Spleen (tissue), 11 donors: ENCODE measurements at regions not wholly inside any gene's neighbourhood (a gene's known extent, or its start where the extent isn't known, plus 50 kb on each side); places are given as distances from the start of the nearest gene placed in this dataset.

ENCODE experiments used
- DNase-seq: peaks from one replicate; pipeline ENCODE4 v3.0.0-alpha.2; 2020
- H3K27ac ChIP-seq, 8 donors: fragments of 200-600 bp; sonication (generic) in 7 of 8; 1 replicate in 4 of 8; 2 replicates in 4 of 8; pipeline versions ENCODE4 v1.5.0 to v1.8.0; 2016 to 2021; ENCODE audit warnings: inconsistent platforms in 4 of 8, mild to moderate bottlenecking in 4 of 8, moderate library complexity in 1 of 8
- H3K27me3 ChIP-seq, 7 donors: fragments of 200-600 bp; sonication (generic) in 6 of 7; replicated peaks in 1 of 7; 1 replicate in 4 of 7; 2 replicates in 3 of 7; pipeline versions ENCODE4 v1.5.0 to v1.8.0; 2016 to 2021; ENCODE audit warnings: inconsistent platforms in 3 of 7, mild to moderate bottlenecking in 1 of 7
- H3K36me3 ChIP-seq, 6 donors: fragments of 200-600 bp; sonication (generic) in 5 of 6; 1 replicate in 4 of 6; 2 replicates in 2 of 6; pipeline versions ENCODE4 v1.5.0 to v1.8.0; 2016 to 2021; ENCODE audit warnings: inconsistent platforms in 2 of 6
- H3K4me1 ChIP-seq, 6 donors: fragments of 200-600 bp; sonication (generic) in 5 of 6; 1 replicate in 3 of 6; 2 replicates in 3 of 6; pipeline versions ENCODE4 v1.5.0 to v1.8.0; 2016 to 2021; ENCODE audit warnings: inconsistent platforms in 3 of 6
- H3K4me3 ChIP-seq, 8 donors: fragments of 200-600 bp; sonication (generic) in 7 of 8; 1 replicate in 4 of 8; 2 replicates in 4 of 8; pipeline versions ENCODE4 v1.5.0 to v1.8.0; 2016 to 2021; ENCODE audit warnings: inconsistent platforms in 4 of 8, mild to moderate bottlenecking in 4 of 8, moderate library complexity in 2 of 8
- H3K9me3 ChIP-seq, 8 donors: fragments of 200-600 bp; sonication (generic) in 7 of 8; 1 replicate in 4 of 8; 2 replicates in 4 of 8; pipeline versions ENCODE4 v1.5.0 to v1.8.0; 2016 to 2021; ENCODE audit warnings: inconsistent platforms in 4 of 8
- CTCF ChIP-seq, 11 experiments: fragments of 200-600 bp in 7 of 11; fragments of 450-650 bp in 4 of 11; sonication (generic) in 4 of 11; IDR thresholded peaks in 8 of 11; conservative IDR thresholded peaks in 3 of 11; 1 replicate in 7 of 11; 2 replicates in 4 of 11; pipeline versions ENCODE4 v1.4.0 to v1.8.0; 2016 to 2021; ENCODE audit warnings: antibody characterized with exemption in 11 of 11, inconsistent platforms in 4 of 11, mild to moderate bottlenecking in 1 of 11
- POLR2A ChIP-seq, 3 donors: fragments of 450-650 bp; IDR thresholded peaks; one replicate each; pipeline ENCODE4 v1.5.1; 2017; ENCODE audit warnings: antibody characterized with exemption in 3 of 3, mild to moderate bottlenecking in 1 of 3
- POLR2AphosphoS5 ChIP-seq, 3 donors: sonication (generic); formaldehyde crosslinking; IDR thresholded peaks; one replicate each; pipeline ENCODE4 v1.5.1; 2017; ENCODE audit warnings: antibody characterized with exemption in 3 of 3
- WGBS, 5 donors: extraction: QIAGEN DNeasy Blood & Tissue Kit in 3 of 5; methylation state at CpG; one replicate each; pipeline versions ENCODE4 v1.1.5 to v1.1.7; 2013 to 2018; 5-methylcytosine and 5-hydroxymethylcytosine counted together
- intact Hi-C: fragments of 100-400 bp; cut with DNase I; formaldehyde crosslinking; loops from one replicate; pipeline ENCODE4 v1.15.0; 2023; ENCODE audit warnings: low total_unique reads
- donor health status: healthy with polysubstance abuse.
- donor health status: DM: no; HTN: no; CAD: no; lungs with moderate emphysema.
- donor health status: DM: no; HTN: no; CAD: no.
- donor health status: Bipolar disorder and iron deficiency.
- donor health status: healthy.
- donor health status: DM: no; HTN: no; CAD: no.
- donor health status: DM: yes; HTN: yes; CAD: no.

DNA sequence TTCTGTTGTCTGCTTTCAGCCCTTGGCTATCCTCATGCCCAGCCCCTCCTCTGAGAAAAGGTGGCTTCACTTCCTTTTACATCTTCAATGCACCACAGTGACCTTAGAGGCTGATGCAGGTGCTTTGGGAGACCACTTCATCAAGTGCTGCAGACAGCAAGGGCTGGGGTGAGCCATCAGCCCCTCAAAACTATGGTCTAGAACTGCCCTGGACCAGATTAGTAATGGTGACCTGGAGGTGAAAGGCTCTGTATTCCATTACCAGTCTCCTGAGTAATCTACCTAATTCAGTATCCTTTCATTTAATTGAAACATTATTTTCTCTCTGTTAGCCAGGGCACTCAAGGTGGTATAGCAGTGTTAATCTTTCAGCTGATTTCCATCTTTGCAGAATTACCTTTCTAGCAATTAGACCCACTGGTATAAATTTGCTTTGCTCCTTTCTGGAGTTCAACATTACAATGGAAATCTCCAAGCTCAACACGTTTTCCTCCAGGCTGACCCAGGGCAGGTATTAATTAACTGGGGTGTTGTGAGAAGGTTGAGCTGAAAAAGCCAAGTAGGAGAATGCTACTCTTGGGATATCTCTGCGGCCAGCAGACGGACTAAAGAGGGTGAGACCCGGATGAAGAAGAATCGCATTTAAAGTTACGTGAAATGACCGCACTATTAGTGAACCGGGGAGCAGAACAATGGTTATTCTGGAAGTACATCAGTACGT, 469.0 kb downstream of the MEIS1 start:
- Histone ChIP-seq H3K4me3 (no peak overlapping the region), H3K36me3 (no peaks in the 10 kb centered on the region), H3K27ac (no peak overlapping the region), H3K27me3 (no peaks in the 10 kb centered on the region), H3K9me3 (no peaks in the 10 kb centered on the region), H3K4me1 (no peaks in the 10 kb centered on the region)
- WGBS, 5 donors: 89 to 93% (median 91%) methylated on average over 9 of the region's 9 CpGs
- DNase-seq: no peak
- TF ChIP-seq POLR2AphosphoS5 (IDR thresholded peaks at IDR 0.05): no peak
- no peak for TF ChIP-seq POLR2A (IDR thresholded peaks at IDR 0.05)
- no peak for TF ChIP-seq CTCF (IDR thresholded peaks at IDR 0.05 in 8 of 11, conservative IDR thresholded peaks at IDR 0.05 in 3 of 11)
- intact Hi-C loops: no loop called here

DNA sequence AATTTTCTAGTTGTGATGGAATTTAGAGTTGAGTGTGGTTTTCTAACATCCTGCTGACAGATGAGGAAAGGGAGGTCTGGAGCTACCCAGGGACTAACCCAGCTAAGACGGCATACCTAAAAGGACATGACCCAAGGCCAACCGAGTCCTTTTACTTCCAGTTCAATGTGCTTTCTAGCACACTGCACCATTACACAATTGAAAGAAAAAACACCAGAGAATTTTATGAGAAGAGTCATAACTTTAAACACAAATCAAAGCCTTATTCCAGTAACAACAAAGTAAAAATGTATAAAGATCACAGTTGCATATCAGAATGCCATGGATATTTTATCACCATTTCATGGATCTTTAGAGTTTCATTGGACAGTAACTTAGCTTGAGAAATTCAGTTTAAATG, 480.3 kb downstream of the MEIS1 start:
- Histone ChIP-seq H3K27ac (no peak overlapping the region), H3K9me3 (no peaks in the 10 kb centered on the region), H3K4me1 (no peaks in the 10 kb centered on the region), H3K36me3 (no peaks in the 10 kb centered on the region), H3K27me3 (no peaks in the 10 kb centered on the region), H3K4me3 (no peak overlapping the region)
- WGBS, 5 donors: 60 to 78% (median 63%) methylated on average over 2 of the region's 2 CpGs
- intact Hi-C loops: no loop called here
- no peak for TF ChIP-seq CTCF (IDR thresholded peaks at IDR 0.05 in 8 of 11, conservative IDR thresholded peaks at IDR 0.05 in 3 of 11)
- TF ChIP-seq POLR2AphosphoS5 (IDR thresholded peaks at IDR 0.05): no peak
- TF ChIP-seq POLR2A (IDR thresholded peaks at IDR 0.05): no peak
- no peak for DNase-seq

- Histone ChIP-seq H3K9me3 (no peaks in the 10 kb centered on the region), H3K36me3 (no peaks in the 10 kb centered on the region), H3K27me3 (no peaks in the 10 kb centered on the region), H3K27ac (no peak overlapping the region), H3K4me1 (no peaks in the 10 kb centered on the region), H3K4me3 (no peak overlapping the region)
- intact Hi-C loops: no loop called here
- WGBS, 5 donors: 76 to 96% (median 88%) methylated on average over 1 of the region's 1 CpG
- no peak for DNase-seq
- no peak for TF ChIP-seq POLR2AphosphoS5 (IDR thresholded peaks at IDR 0.05)
- TF ChIP-seq POLR2A (IDR thresholded peaks at IDR 0.05): no peak
- no peak for TF ChIP-seq CTCF (IDR thresholded peaks at IDR 0.05 in 8 of 11, conservative IDR thresholded peaks at IDR 0.05 in 3 of 11)
Measured at GRCh38 chr2:66919286-66919685, 477.8 kb upstream of the ETAA1 start.

DNA sequence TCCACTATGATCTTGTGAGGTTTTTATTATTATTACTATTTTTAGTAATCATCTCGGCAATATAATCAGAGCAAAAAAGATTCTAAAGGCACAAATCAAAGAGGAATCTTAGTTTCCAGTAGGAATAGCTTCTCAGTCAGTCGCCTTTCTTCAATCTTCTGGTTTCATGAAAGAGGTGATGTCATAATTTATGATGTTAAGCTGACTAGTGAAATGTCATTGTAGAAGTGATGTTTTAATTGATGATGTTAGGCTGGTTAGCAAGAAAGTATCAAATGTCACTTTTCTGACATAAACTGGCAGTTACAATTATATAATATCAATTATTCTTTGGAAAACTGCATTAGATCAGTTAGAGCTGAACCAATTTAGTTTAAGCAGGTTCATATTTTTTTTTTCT, 476.7 kb upstream of the ETAA1 start:
- Histone ChIP-seq H3K27ac (no peak overlapping the region), H3K27me3 (no peaks in the 10 kb centered on the region), H3K4me3 (no peak overlapping the region), H3K9me3 (no peaks in the 10 kb centered on the region), H3K4me1 (no peaks in the 10 kb centered on the region), H3K36me3 (no peaks in the 10 kb centered on the region)
- TF ChIP-seq CTCF (IDR thresholded peaks at IDR 0.05 in 8 of 11, conservative IDR thresholded peaks at IDR 0.05 in 3 of 11): no peak
- TF ChIP-seq POLR2AphosphoS5 (IDR thresholded peaks at IDR 0.05): no peak
- TF ChIP-seq POLR2A (IDR thresholded peaks at IDR 0.05): no peak
- DNase-seq: no peak
- 79 to 89% (median 83%) methylated on average over 2 of the region's 2 CpGs for WGBS, 5 donors
- intact Hi-C loops: no loop called here
